ES-I3 (cell line): ENCODE measurements at regions not wholly inside any gene's neighbourhood (a gene's known extent, or its start where the extent isn't known, plus 50 kb on each side); places are given as distances from the start of the nearest gene placed in this dataset.
"Not testable (repeated sequence)": the region's sequence is repeated elsewhere in the genome, so short reads cannot be mapped to it uniquely, and the experiment has no call there.

Experiments
- H3K36me3 ChIP-seq: 2 replicates; pipeline ENCODE4 v1.6.1; 2013; ENCODE audit warnings: mild to moderate bottlenecking, low read length, control low read depth, moderate library complexity; ENCODE audit not compliant: insufficient read depth
- H3K4me1 ChIP-seq: 2 replicates; pipeline ENCODE4 v1.6.1; 2013; ENCODE audit warnings: mild to moderate bottlenecking, control low read depth, low read length; ENCODE audit not compliant: insufficient read depth
- H3K9ac ChIP-seq: 2 replicates; pipeline ENCODE4 v1.6.1; 2013; ENCODE audit warnings: low read depth, mild to moderate bottlenecking, low read length, moderate library complexity
- H3K9me3 ChIP-seq: 2 replicates; pipeline ENCODE4 v1.6.1; 2013; ENCODE audit warnings: mild to moderate bottlenecking, low read length, moderate library complexity; ENCODE audit not compliant: control insufficient read depth, insufficient read depth

- Histone ChIP-seq H3K4me1 (no peaks in the 10 kb centered on the region), H3K9me3 (peaks cover 2% of the 10 kb centered on the region), H3K9ac (no peak overlapping the region), H3K36me3 (no peaks in the 10 kb centered on the region)
Observed at GRCh38 chr6:144666781-144667180, 381.6 kb downstream of the UTRN start.

- H3K36me3 ChIP-seq = no peaks in the 10 kb centered on the region
- H3K9me3 ChIP-seq = peaks cover 2% of the 10 kb centered on the region
- H3K9ac ChIP-seq = no peak overlapping the region
- no peaks in the 10 kb centered on the region for H3K4me1 ChIP-seq
Observed at GRCh38 chr6:144667532-144668503, 382.7 kb downstream of the UTRN start.

GRCh38 chr6:144670259-144670658 lies 385.1 kb downstream of the UTRN start:
- not testable (repeated sequence) for H3K9me3 ChIP-seq, H3K36me3 ChIP-seq, H3K9ac ChIP-seq, H3K4me1 ChIP-seq

- H3K9me3 ChIP-seq = peaks cover 2% of the 10 kb centered on the region; the same call in 1 of the 2 replicates
- H3K36me3 ChIP-seq = no peaks in the 10 kb centered on the region
- no peaks in the 10 kb centered on the region for H3K4me1 ChIP-seq
- H3K9ac ChIP-seq = no peak overlapping the region
Observed at GRCh38 chr6:144673807-144674206, 388.7 kb downstream of the UTRN start.

- H3K4me1 ChIP-seq = no peaks in the 10 kb centered on the region
- no peaks in the 10 kb centered on the region for H3K9me3 ChIP-seq
- H3K9ac ChIP-seq = no peak overlapping the region
Observed at GRCh38 chr6:144675231-144675861, 390.2 kb downstream of the UTRN start.

GRCh38 chr6:144676310-144676709 lies 391.2 kb downstream of the UTRN start:
- H3K9ac ChIP-seq, H3K36me3 ChIP-seq, H3K4me1 ChIP-seq, H3K9me3 ChIP-seq: not testable (repeated sequence)

More at GRCh38 chr6:144675231-144675861, 390.2 kb downstream of the UTRN start:
- H3K36me3 ChIP-seq = no peaks in the 10 kb centered on the region

- H3K36me3 ChIP-seq, H3K9me3 ChIP-seq, H3K9ac ChIP-seq, H3K4me1 ChIP-seq: not testable (repeated sequence)
Observed at GRCh38 chr6:144677263-144677662, 392.1 kb downstream of the UTRN start.

GRCh38 chr6:144678844-144679243 lies 393.7 kb downstream of the UTRN start:
- no peak overlapping the region for H3K9ac ChIP-seq
- no peaks in the 10 kb centered on the region for H3K4me1 ChIP-seq
- H3K9me3 ChIP-seq = no peaks in the 10 kb centered on the region
- H3K36me3 ChIP-seq = no peaks in the 10 kb centered on the region

GRCh38 chr6:144681334-144681733 lies 396.2 kb downstream of the UTRN start:
- H3K9ac ChIP-seq = no peak overlapping the region
- H3K36me3 ChIP-seq = no peaks in the 10 kb centered on the region
- no peaks in the 10 kb centered on the region for H3K4me1 ChIP-seq
- H3K9me3 ChIP-seq = no peaks in the 10 kb centered on the region

- Histone ChIP-seq H3K9ac (no peak overlapping the region), H3K9me3 (no peaks in the 10 kb centered on the region; the same call in 1 of the 2 replicates), H3K36me3 (no peaks in the 10 kb centered on the region), H3K4me1 (no peaks in the 10 kb centered on the region)
Observed at GRCh38 chr6:144683216-144684070, 398.3 kb downstream of the UTRN start.

GRCh38 chr6:144688713-144689112 lies 403.6 kb downstream of the UTRN start:
- 0 out of 2 replicates have a peak, but pooled peaks cover 5% of the 10 kb centered on the region for H3K4me1 ChIP-seq
- no peaks in the 10 kb centered on the region for H3K36me3 ChIP-seq
- H3K9ac ChIP-seq = no peak overlapping the region
- H3K9me3 ChIP-seq = no peaks in the 10 kb centered on the region; the same call in 1 of the 2 replicates

- H3K4me1 ChIP-seq = 0 out of 2 replicates have a peak, but pooled peaks cover 5% of the 10 kb centered on the region
- H3K9me3 ChIP-seq = no peaks in the 10 kb centered on the region; the same call in 1 of the 2 replicates
- no peaks in the 10 kb centered on the region for H3K36me3 ChIP-seq
- H3K9ac ChIP-seq = no peak overlapping the region
Observed at GRCh38 chr6:144689503-144690040, 404.4 kb downstream of the UTRN start.

- Histone ChIP-seq H3K36me3 (no peaks in the 10 kb centered on the region), H3K9me3 (no peaks in the 10 kb centered on the region; the same call in 1 of the 2 replicates)
Observed at GRCh38 chr6:144690133-144690532, 405.0 kb downstream of the UTRN start.

GRCh38 chr6:144690666-144691065 lies 405.5 kb downstream of the UTRN start:
- no peaks in the 10 kb centered on the region; the same call in 1 of the 2 replicates for H3K9me3 ChIP-seq
- H3K4me1 ChIP-seq = 0 out of 2 replicates have a peak, but pooled peaks cover 5% of the 10 kb centered on the region
- no peak overlapping the region for H3K9ac ChIP-seq
- no peaks in the 10 kb centered on the region for H3K36me3 ChIP-seq

More at GRCh38 chr6:144690133-144690532, 405.0 kb downstream of the UTRN start:
- Histone ChIP-seq H3K4me1 (0 out of 2 replicates have a peak, but pooled peaks cover 5% of the 10 kb centered on the region), H3K9ac (no peak overlapping the region)
